Uterus (tissue), 3 donors: ENCODE measurements at regions not wholly inside any gene's neighbourhood (a gene's known extent, or its start where the extent isn't known, plus 50 kb on each side); places are given as distances from the start of the nearest gene placed in this dataset.

Experiments used
- DNase-seq, 2 donors: peaks; one replicate each; pipeline ENCODE4 v3.0.0-alpha.2; 2019 to 2020
- H3K27ac ChIP-seq, 2 donors: fragments of 200-600 bp; sonication (generic); 1 replicate in 1 of 2; 2 replicates in 1 of 2; pipeline ENCODE4 v1.5.1; 2016 to 2018
- H3K27me3 ChIP-seq, 2 donors: fragments of 200-600 bp; sonication (generic); one replicate each; pipeline ENCODE4 v1.5.1; 2018 to 2019; ENCODE audit warnings: control low read depth in 1 of 2
- H3K36me3 ChIP-seq, 2 donors: fragments of 200-600 bp; sonication (generic); one replicate each; pipeline ENCODE4 v1.5.1; 2019; ENCODE audit warnings: control low read depth in 1 of 2
- H3K4me1 ChIP-seq, 2 donors: fragments of 200-600 bp; sonication (generic); one replicate each; pipeline ENCODE4 v1.5.1; 2018 to 2019; ENCODE audit warnings: control low read depth in 1 of 2
- H3K4me3 ChIP-seq, 2 donors: fragments of 200-600 bp; sonication (generic); 1 replicate in 1 of 2; 2 replicates in 1 of 2; pipeline ENCODE4 v1.5.1; 2018 to 2019; ENCODE audit warnings: mild to moderate bottlenecking in 1 of 2
- H3K9me3 ChIP-seq, 2 donors: fragments of 200-600 bp; sonication (generic); one replicate each; pipeline ENCODE4 v1.5.1; 2019; ENCODE audit warnings: control low read depth in 1 of 2
- POLR2A ChIP-seq, 2 donors: fragments of 450-650 bp; IDR thresholded peaks; one replicate each; pipeline ENCODE4 v1.6.1; 2016; ENCODE audit warnings: antibody characterized with exemption in 2 of 2, mild to moderate bottlenecking in 1 of 2, moderate library complexity in 1 of 2
- intact Hi-C: fragments of 100-400 bp; cut with DNase I; formaldehyde crosslinking; loops from one replicate; pipeline ENCODE4 v1.15.1; 2023; ENCODE audit warnings: low total_unique reads
- TF ChIP-seq, protein P1 (sequence below), 4 experiments: fragments of 200-600 bp in 2 of 4; fragments of 450-650 bp in 2 of 4; sonication (generic) in 2 of 4; IDR thresholded peaks; one replicate each; pipeline ENCODE4 v1.5.1; 2016 to 2019; ENCODE audit warnings: antibody characterized with exemption in 4 of 4, mild to moderate bottlenecking in 2 of 4, moderate library complexity in 1 of 4
- donor health status: DM: yes; HTN: yes; CAD: no.

GRCh38 chr19:31179471-31179852, 169.8 kb downstream of the TSHZ3 start:
- DNase-seq: no peak
- Histone ChIP-seq H3K27me3 (no peaks in the 10 kb centered on the region), H3K9me3 (no peaks in the 10 kb centered on the region), H3K36me3 (no peaks in the 10 kb centered on the region), H3K27ac (no peak overlapping the region), H3K4me3 (no peak overlapping the region), H3K4me1 (no peaks in the 10 kb centered on the region)
- intact Hi-C loops: no loop called here
- TF ChIP-seq, protein P1, sequence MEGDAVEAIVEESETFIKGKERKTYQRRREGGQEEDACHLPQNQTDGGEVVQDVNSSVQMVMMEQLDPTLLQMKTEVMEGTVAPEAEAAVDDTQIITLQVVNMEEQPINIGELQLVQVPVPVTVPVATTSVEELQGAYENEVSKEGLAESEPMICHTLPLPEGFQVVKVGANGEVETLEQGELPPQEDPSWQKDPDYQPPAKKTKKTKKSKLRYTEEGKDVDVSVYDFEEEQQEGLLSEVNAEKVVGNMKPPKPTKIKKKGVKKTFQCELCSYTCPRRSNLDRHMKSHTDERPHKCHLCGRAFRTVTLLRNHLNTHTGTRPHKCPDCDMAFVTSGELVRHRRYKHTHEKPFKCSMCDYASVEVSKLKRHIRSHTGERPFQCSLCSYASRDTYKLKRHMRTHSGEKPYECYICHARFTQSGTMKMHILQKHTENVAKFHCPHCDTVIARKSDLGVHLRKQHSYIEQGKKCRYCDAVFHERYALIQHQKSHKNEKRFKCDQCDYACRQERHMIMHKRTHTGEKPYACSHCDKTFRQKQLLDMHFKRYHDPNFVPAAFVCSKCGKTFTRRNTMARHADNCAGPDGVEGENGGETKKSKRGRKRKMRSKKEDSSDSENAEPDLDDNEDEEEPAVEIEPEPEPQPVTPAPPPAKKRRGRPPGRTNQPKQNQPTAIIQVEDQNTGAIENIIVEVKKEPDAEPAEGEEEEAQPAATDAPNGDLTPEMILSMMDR (IDR thresholded peaks at IDR 0.05): no peak
- TF ChIP-seq POLR2A (IDR thresholded peaks at IDR 0.05): no peak

- intact Hi-C loops: no loop called here
- Histone ChIP-seq H3K4me3 (no peak overlapping the region), H3K9me3 (no peaks in the 10 kb centered on the region)
Observed at GRCh38 chr19:31178833-31179470, 170.3 kb downstream of the TSHZ3 start.

GRCh38 chr19:31177246-31177645, 172.0 kb downstream of the TSHZ3 start:
- TF ChIP-seq POLR2A (IDR thresholded peaks at IDR 0.05): no peak
- TF ChIP-seq, protein P1 (IDR thresholded peaks at IDR 0.05): no peak
- Histone ChIP-seq H3K9me3 (no peaks in the 10 kb centered on the region), H3K36me3 (no peaks in the 10 kb centered on the region), H3K4me1 (no peaks in the 10 kb centered on the region), H3K27me3 (no peaks in the 10 kb centered on the region), H3K27ac (no peak overlapping the region), H3K4me3 (no peak overlapping the region)
- DNase-seq: no peak
- intact Hi-C loops: no loop called here

More at GRCh38 chr19:31178833-31179470, 170.3 kb downstream of the TSHZ3 start:
- TF ChIP-seq, protein P1 (IDR thresholded peaks at IDR 0.05): no peak
- no peak for TF ChIP-seq POLR2A (IDR thresholded peaks at IDR 0.05)
- Histone ChIP-seq H3K36me3 (no peaks in the 10 kb centered on the region), H3K4me1 (no peaks in the 10 kb centered on the region), H3K27ac (no peak overlapping the region), H3K27me3 (no peaks in the 10 kb centered on the region)
- DNase-seq: no peak

GRCh38 chr19:31175564-31176348, 173.5 kb downstream of the TSHZ3 start:
- H3K36me3 ChIP-seq: no peaks in the 10 kb centered on the region
- intact Hi-C loops: no loop called here
- TF ChIP-seq, protein P1 (IDR thresholded peaks at IDR 0.05): no peak
- TF ChIP-seq POLR2A (IDR thresholded peaks at IDR 0.05): no peak
- no peak overlapping the region for H3K4me3 ChIP-seq
- H3K4me1 ChIP-seq: no peaks in the 10 kb centered on the region
- no peaks in the 10 kb centered on the region for H3K9me3 ChIP-seq
- DNase-seq: no peak
- no peaks in the 10 kb centered on the region for H3K27me3 ChIP-seq
- no peak overlapping the region for H3K27ac ChIP-seq

GRCh38 chr19:31174948-31175347, 174.3 kb downstream of the TSHZ3 start:
- DNase-seq: no peak
- Histone ChIP-seq H3K4me3 (no peak overlapping the region), H3K9me3 (no peaks in the 10 kb centered on the region), H3K27me3 (no peaks in the 10 kb centered on the region), H3K36me3 (no peaks in the 10 kb centered on the region), H3K4me1 (no peaks in the 10 kb centered on the region), H3K27ac (no peak overlapping the region)
- TF ChIP-seq POLR2A (IDR thresholded peaks at IDR 0.05): no peak
- TF ChIP-seq, protein P1 (IDR thresholded peaks at IDR 0.05): no peak
- intact Hi-C loops: no loop called here
